SK-N-SH treated with all-trans-retinoic acid at 6 μM for 48 hours (cell line): ENCODE measurements at regions not wholly inside any gene's neighbourhood (a gene's known extent, or its start where the extent isn't known, plus 50 kb on each side); places are given as distances from the start of the nearest gene placed in this dataset.

ENCODE experiments used
- TSHZ2 ChIP-seq: fragments of 250-450 bp; sonication (Bioruptor Pico); IDR thresholded peaks from 2 replicates; pipeline ENCODE4 v1.5.0; 2020; ENCODE audit warnings: mild to moderate bottlenecking, moderate library complexity
- ZNF8 ChIP-seq: fragments of 450-650 bp; formaldehyde crosslinking; IDR thresholded peaks from 2 replicates; pipeline ENCODE4 v1.5.0; 2020; ENCODE audit warnings: mild to moderate bottlenecking, moderate library complexity

- TF ChIP-seq ZNF8 (CRISPR knock-in tag) (no peak), TSHZ2 (CRISPR knock-in tag) (no peak)
Measured at GRCh38 chrX:73965833-73966232, 113.3 kb upstream of the XIST start.
